ENCODE measurements at regions not wholly inside any gene's neighbourhood (a gene's known extent, or its start where the extent isn't known, plus 50 kb on each side); places are given as distances from the start of the nearest gene placed in this dataset.

GRCh38 chr2:215638687-215639086 is 202.8 kb upstream of the FN1 start:
- 0 out of 2 replicates have a peak, but pooled peaks cover 5% of the 10 kb centered on the region for H3K9me3 ChIP-seq (ENCODE audit: insufficient read depth, low read depth, low read length)
- no peaks in the 10 kb centered on the region for H3K9me2 ChIP-seq (replicated peaks; ENCODE audit: low read depth, low read length)
- no peaks in the 10 kb centered on the region for H4K20me1 ChIP-seq (ENCODE audit: insufficient read depth, low read length, poor library complexity, severe bottlenecking)
- H3K27me3 ChIP-seq (ENCODE audit: insufficient read depth, low read length, poor library complexity, severe bottlenecking), result no peaks in the 10 kb centered on the region
- no peak overlapping the region for H3K9ac ChIP-seq (ENCODE audit: low read depth, low read length, poor library complexity, severe bottlenecking)
- no peaks in the 10 kb centered on the region for H3K79me2 ChIP-seq (ENCODE audit: insufficient read depth, low read length)
- H3K4me3 ChIP-seq (ENCODE audit: low read length, poor library complexity, severe bottlenecking), result no peak overlapping the region
- H3K36me3 ChIP-seq (ENCODE audit: insufficient read depth, low read length), result no peaks in the 10 kb centered on the region
- TF ChIP-seq EZH2phosphoT487 (IDR thresholded peaks at IDR 0.05; ENCODE audit: borderline replicate concordance) (no peak), CTCF (conservative IDR thresholded peaks at IDR 0.05; ENCODE audit: low read length) (no peak)
- H3K4me2 ChIP-seq (ENCODE audit: low read depth, low read length, poor library complexity, severe bottlenecking), result no peak overlapping the region
- no peak overlapping the region for H2AFZ ChIP-seq (ENCODE audit: low read length)
- no peaks in the 10 kb centered on the region for H3K4me1 ChIP-seq (ENCODE audit: insufficient read depth, low read length, poor library complexity, severe bottlenecking)
- H3F3A ChIP-seq (ENCODE audit: low read depth), result no peaks in the 10 kb centered on the region

- Histone ChIP-seq H4K20me1 (ENCODE audit: insufficient read depth, low read length, poor library complexity, severe bottlenecking) (no peaks in the 10 kb centered on the region), H3K4me1 (ENCODE audit: insufficient read depth, low read length, poor library complexity, severe bottlenecking) (no peaks in the 10 kb centered on the region), H3K36me3 (ENCODE audit: insufficient read depth, low read length) (no peaks in the 10 kb centered on the region), H3K4me3 (ENCODE audit: low read length, poor library complexity, severe bottlenecking) (no peak overlapping the region), H2AFZ (ENCODE audit: low read length) (no peak overlapping the region), H3K9me3 (ENCODE audit: insufficient read depth, low read depth, low read length) (0 out of 2 replicates have a peak, but pooled peaks cover 8% of the 10 kb centered on the region), H3K9ac (ENCODE audit: low read depth, low read length, poor library complexity, severe bottlenecking) (no peak overlapping the region), H3K79me2 (ENCODE audit: insufficient read depth, low read length) (no peaks in the 10 kb centered on the region), H3K27me3 (ENCODE audit: insufficient read depth, low read length, poor library complexity, severe bottlenecking) (no peaks in the 10 kb centered on the region), H3F3A (ENCODE audit: low read depth) (no peaks in the 10 kb centered on the region), H3K9me2 (replicated peaks; ENCODE audit: low read depth, low read length) (no peaks in the 10 kb centered on the region), H3K4me2 (ENCODE audit: low read depth, low read length, poor library complexity, severe bottlenecking) (no peak overlapping the region)
- TF ChIP-seq EZH2phosphoT487 (IDR thresholded peaks at IDR 0.05; ENCODE audit: borderline replicate concordance) (no peak), CTCF (conservative IDR thresholded peaks at IDR 0.05; ENCODE audit: low read length) (no peak)
Observed at GRCh38 chr2:215637651-215638050, 201.8 kb upstream of the FN1 start.

- Histone ChIP-seq H3K36me3 (ENCODE audit: insufficient read depth, low read length) (no peaks in the 10 kb centered on the region), H2AFZ (ENCODE audit: low read length) (no peak overlapping the region), H3K27me3 (ENCODE audit: insufficient read depth, low read length, poor library complexity, severe bottlenecking) (no peaks in the 10 kb centered on the region), H3K9ac (ENCODE audit: low read depth, low read length, poor library complexity, severe bottlenecking) (no peak overlapping the region), H3K9me3 (ENCODE audit: insufficient read depth, low read depth, low read length) (0 out of 2 replicates have a peak, but pooled peaks cover 8% of the 10 kb centered on the region), H4K20me1 (ENCODE audit: insufficient read depth, low read length, poor library complexity, severe bottlenecking) (no peaks in the 10 kb centered on the region), H3K4me2 (ENCODE audit: low read depth, low read length, poor library complexity, severe bottlenecking) (no peak overlapping the region), H3F3A (ENCODE audit: low read depth) (no peaks in the 10 kb centered on the region), H3K9me2 (replicated peaks; ENCODE audit: low read depth, low read length) (no peaks in the 10 kb centered on the region), H3K4me3 (ENCODE audit: low read length, poor library complexity, severe bottlenecking) (no peak overlapping the region), H3K79me2 (ENCODE audit: insufficient read depth, low read length) (no peaks in the 10 kb centered on the region), H3K4me1 (ENCODE audit: insufficient read depth, low read length, poor library complexity, severe bottlenecking) (no peaks in the 10 kb centered on the region)
- no peak for TF ChIP-seq CTCF (conservative IDR thresholded peaks at IDR 0.05; ENCODE audit: low read length)
- no peak for TF ChIP-seq EZH2phosphoT487 (IDR thresholded peaks at IDR 0.05; ENCODE audit: borderline replicate concordance)
Observed at GRCh38 chr2:215636816-215637215, 200.9 kb upstream of the FN1 start.
